ENCODE measurements at regions not wholly inside any gene's neighbourhood (a gene's known extent, or its start where the extent isn't known, plus 50 kb on each side); places are given as distances from the start of the nearest gene placed in this dataset.
"Not testable (repeated sequence)": the region's sequence is repeated elsewhere in the genome, so short reads cannot be mapped to it uniquely, and the experiment has no call there.

GRCh38 chr20:43830883-43831282, 83.8 kb upstream of the TOX2 start:
- Histone ChIP-seq H3K4me3 (no peak overlapping the region), H3K27ac (no peak overlapping the region)
- no peak for TF ChIP-seq CTCF (IDR thresholded peaks at IDR 0.05)
- no peak for DNase-seq (ENCODE audit: low spot score)

- H3K27ac ChIP-seq = no peak overlapping the region
- TF ChIP-seq CTCF (IDR thresholded peaks at IDR 0.05) = no peak
- H3K4me3 ChIP-seq = no peak overlapping the region
- DNase-seq (ENCODE audit: low spot score) = no peak
Observed at GRCh38 chr20:43829951-43830690, 84.5 kb upstream of the TOX2 start.

GRCh38 chr20:43827940-43828562, 86.6 kb upstream of the TOX2 start:
- DNase-seq (ENCODE audit: low spot score) = no peak
- TF ChIP-seq CTCF (IDR thresholded peaks at IDR 0.05) = no peak

GRCh38 chr20:43826943-43827342, 87.7 kb upstream of the TOX2 start:
- H3K4me3 ChIP-seq; DNase-seq (ENCODE audit: low spot score); H3K27ac ChIP-seq: not testable (repeated sequence)

More at GRCh38 chr20:43827940-43828562, 86.6 kb upstream of the TOX2 start:
- no peak overlapping the region for H3K4me3 ChIP-seq
- H3K27ac ChIP-seq = no peak overlapping the region

GRCh38 chr20:43825581-43825980, 89.1 kb upstream of the TOX2 start:
- no peak for DNase-seq (ENCODE audit: low spot score)
- no peak overlapping the region for H3K27ac ChIP-seq
- no peak for TF ChIP-seq CTCF (IDR thresholded peaks at IDR 0.05)
- H3K4me3 ChIP-seq = no peak overlapping the region

GRCh38 chr20:43825051-43825402, 89.6 kb upstream of the TOX2 start:
- TF ChIP-seq CTCF (IDR thresholded peaks at IDR 0.05) = no peak
- Histone ChIP-seq H3K4me3 (no peak overlapping the region), H3K27ac (no peak overlapping the region)
- no peak for DNase-seq (ENCODE audit: low spot score)

GRCh38 chr20:43824309-43825050, 90.2 kb upstream of the TOX2 start:
- no peak for TF ChIP-seq CTCF (IDR thresholded peaks at IDR 0.05)
- Histone ChIP-seq H3K4me3 (no peak overlapping the region), H3K27ac (no peak overlapping the region)
- DNase-seq (ENCODE audit: low spot score) = no peak

Measured in coronary artery (tissue), 2 donors.